B cell (primary cell): ENCODE measurements at regions not wholly inside any gene's neighbourhood (a gene's known extent, or its start where the extent isn't known, plus 50 kb on each side); places are given as distances from the start of the nearest gene placed in this dataset.

Source experiments
- ATAC-seq: fragments of 200-7000 bp; cut with Tn5 transposase; one replicate; pipeline ENCODE4 v1.10.0; 2021; ENCODE audit warnings: low read depth, mild to moderate bottlenecking, moderate number of reproducible peaks, moderate library complexity
- CTCF ChIA-PET: fragments of 350-600 bp; sonication (Branson Sonifier 250); formaldehyde crosslinking; loops from one replicate; lab custom pipeline; 2021; ENCODE audit warnings: antibody characterized with exemption, inconsistent platforms; lab: Charles Lee
- POLR2A ChIA-PET: fragments of 350-600 bp; sonication (Branson Sonifier 250); formaldehyde crosslinking; loops from one replicate; lab custom pipeline; 2021; ENCODE audit warnings: antibody characterized with exemption; lab: Charles Lee
- DNase-seq: peaks from one replicate; pipeline ENCODE4 v3.0.0; 2013
- H2AFZ ChIP-seq: 2 replicates; pipeline ENCODE4 v1.6.1; 2012; ENCODE audit warnings: mild to moderate bottlenecking, low read depth, low read length; ENCODE audit not compliant: insufficient read depth, poor library complexity, severe bottlenecking
- H3K27ac ChIP-seq, 2 donors: 1 replicate in 1 of 2; 2 replicates in 1 of 2; pipeline ENCODE4 v1.5.1; 2012 to 2013; ENCODE audit warnings: low read length in 2 of 2, mild to moderate bottlenecking in 2 of 2, moderate library complexity in 1 of 2
- H3K27me3 ChIP-seq, 4 experiments: fragments of 200-600 bp in 1 of 4; sonication (generic) in 1 of 4; replicated peaks in 1 of 4; 1 replicate in 2 of 4; 2 replicates in 2 of 4; pipeline versions ENCODE4 v1.6.1 to v1.7.0; 2013 to 2016; ENCODE audit warnings: low read length in 3 of 4, mild to moderate bottlenecking in 2 of 4, mixed read lengths in 1 of 4, moderate library complexity in 1 of 4; ENCODE audit not compliant: insufficient read depth in 4 of 4, control insufficient read depth in 3 of 4; ENCODE audit errors: control extremely low read depth in 1 of 4
- H3K36me3 ChIP-seq, 2 experiments: replicated peaks in 1 of 2; 1 replicate in 1 of 2; 2 replicates in 1 of 2; pipeline versions ENCODE4 v1.6.1 to v1.7.1; 2013; ENCODE audit warnings: low read length in 1 of 2; ENCODE audit not compliant: insufficient read depth in 2 of 2, control insufficient read depth in 1 of 2; ENCODE audit errors: control extremely low read depth in 1 of 2, extremely low read depth in 1 of 2
- H3K4me1 ChIP-seq, 2 donors: fragments of 200-600 bp in 1 of 2; sonication (generic) in 1 of 2; 1 replicate in 1 of 2; 2 replicates in 1 of 2; pipeline versions ENCODE4 v1.5.1 to v1.6.1; 2013 to 2017; ENCODE audit warnings: low read length in 2 of 2; ENCODE audit not compliant: control insufficient read depth in 2 of 2, insufficient read depth in 2 of 2
- H3K4me2 ChIP-seq: replicated peaks from 2 replicates; pipeline ENCODE3; 2012; ENCODE audit warnings: mild to moderate bottlenecking, low read depth, low read length; ENCODE audit not compliant: poor library complexity, severe bottlenecking
- H3K4me3 ChIP-seq, 5 experiments: fragments of 200-600 bp in 1 of 5; sonication (generic) in 1 of 5; 1 replicate in 3 of 5; 2 replicates in 2 of 5; pipeline versions ENCODE4 v1.5.1 to v1.7.0; 2011 to 2016; ENCODE audit warnings: low read length in 4 of 5, mild to moderate bottlenecking in 4 of 5, low read depth in 2 of 5, control low read depth in 1 of 5, moderate library complexity in 1 of 5; ENCODE audit not compliant: insufficient read depth in 1 of 5; ENCODE audit errors: control extremely low read depth in 1 of 5, extremely low read depth in 1 of 5
- H3K79me2 ChIP-seq: fragments of 200-600 bp; sonication (generic); one replicate; pipeline ENCODE4 v1.6.0; 2016; ENCODE audit warnings: low read length; ENCODE audit not compliant: control insufficient read depth, insufficient read depth
- H3K9ac ChIP-seq: fragments of 200-600 bp; sonication (generic); 2 replicates; pipeline ENCODE4 v1.6.1; 2017; ENCODE audit warnings: mild to moderate bottlenecking, low read length, moderate library complexity
- H3K9me3 ChIP-seq, 3 donors: one replicate each; pipeline versions ENCODE4 v1.6.1 to v1.7.1; 2013; ENCODE audit warnings: low read length in 2 of 3; ENCODE audit not compliant: control insufficient read depth in 2 of 3, insufficient read depth in 1 of 3; ENCODE audit errors: control extremely low read depth in 1 of 3
- H4K20me1 ChIP-seq: 2 replicates; pipeline ENCODE4 v1.6.0; 2012; ENCODE audit warnings: mild to moderate bottlenecking, low read length; ENCODE audit not compliant: insufficient read depth, control insufficient read depth, poor library complexity, severe bottlenecking
- H3K27ac Mint-ChIP-seq: one replicate; pipeline ENCODE4 v1.8.0; 2021; ENCODE audit warnings: mixed read lengths
- H3K27me3 Mint-ChIP-seq: one replicate; pipeline ENCODE4 v1.8.0; 2021; ENCODE audit warnings: mixed read lengths
- H3K4me1 Mint-ChIP-seq: one replicate; pipeline ENCODE4 v1.8.0; 2021; ENCODE audit warnings: mixed read lengths
- H3K4me3 Mint-ChIP-seq: one replicate; pipeline ENCODE4 v1.8.0; 2021; ENCODE audit warnings: mixed read lengths
- H3K9me3 Mint-ChIP-seq: one replicate; pipeline ENCODE4 v1.8.0; 2022; ENCODE audit warnings: mixed read lengths; ENCODE audit not compliant: insufficient read depth
- CTCF ChIP-seq: fragments of 200-600 bp; IDR thresholded peaks from one replicate; pipeline ENCODE4 v1.8.0; 2022; ENCODE audit warnings: antibody characterized with exemption, mild to moderate bottlenecking
- EZH2 ChIP-seq: IDR thresholded peaks from 2 replicates; pipeline ENCODE4 v1.6.1; 2012; ENCODE audit warnings: borderline replicate concordance, low read depth, mild to moderate bottlenecking, moderate library complexity, low read length; ENCODE audit not compliant: insufficient read depth, poor library complexity, severe bottlenecking
- WGBS: methylation state at CpG from one replicate; pipeline ENCODE4 v1.1.5; 2013; ENCODE audit warnings: missing lambda C conversion rate; ENCODE audit not compliant: insufficient coverage; 5-methylcytosine and 5-hydroxymethylcytosine counted together
- intact Hi-C: fragments of 100-400 bp; cut with micrococcal nuclease; formaldehyde crosslinking; loops from one replicate; pipeline ENCODE4 v1.10.0; 2022

GRCh38 chr4:178958725-178959440 lies 1516.6 kb upstream of the AGA start:
- H3K27me3 ChIP-seq = no peaks in the 10 kb centered on the region
- Mint-ChIP-seq H3K27me3 (no peaks in the 10 kb centered on the region), H3K4me3 (no peak overlapping the region), H3K27ac (no peak overlapping the region), H3K4me1 (no peaks in the 10 kb centered on the region), H3K9me3 (peaks cover 3% of the 10 kb centered on the region)
- ChIA-PET CTCF (no interaction called here), POLR2A (no interaction called here)
- DNase-seq (no peak), ATAC-seq (no peak)
- intact Hi-C loops = no loop called here
- no peak for TF ChIP-seq EZH2
- no peak for TF ChIP-seq CTCF
- WGBS = no CpG with 5 or more reads among the region's 4 CpGs
- no peaks in the 10 kb centered on the region for H3K36me3 ChIP-seq
- no peaks in the 10 kb centered on the region for H3K4me1 ChIP-seq
- no peaks in the 10 kb centered on the region for H4K20me1 ChIP-seq
- no peak overlapping the region for H3K27ac ChIP-seq
- no peak overlapping the region for H3K9ac ChIP-seq
- H2AFZ ChIP-seq = no peak overlapping the region
- H3K4me2 ChIP-seq = no peak overlapping the region
- H3K4me3 ChIP-seq = no peak overlapping the region
- H3K9me3 ChIP-seq = peaks cover 0 to 5% (median 0%) of the 10 kb centered on the region in 3 donors
- no peaks in the 10 kb centered on the region for H3K79me2 ChIP-seq

GRCh38 chr4:178963446-178964045 lies 1521.3 kb upstream of the AGA start:
- DNase-seq (no peak), ATAC-seq (no peak)
- Mint-ChIP-seq H3K27me3 (no peaks in the 10 kb centered on the region), H3K9me3 (peaks cover 1% of the 10 kb centered on the region), H3K4me1 (no peaks in the 10 kb centered on the region), H3K4me3 (no peak overlapping the region), H3K27ac (no peak overlapping the region)
- WGBS = 94% methylated on average over 3 of the region's 4 CpGs
- no peaks in the 10 kb centered on the region for H3K36me3 ChIP-seq
- ChIA-PET POLR2A (no interaction called here), CTCF (no interaction called here)
- H3K79me2 ChIP-seq = no peaks in the 10 kb centered on the region
- no peaks in the 10 kb centered on the region for H4K20me1 ChIP-seq
- no peak overlapping the region for H3K27ac ChIP-seq
- no peaks in the 10 kb centered on the region for H3K27me3 ChIP-seq
- no peak overlapping the region for H3K9ac ChIP-seq
- H3K4me1 ChIP-seq = no peaks in the 10 kb centered on the region
- intact Hi-C loops = no loop called here
- H3K4me3 ChIP-seq = no peak overlapping the region
- no peak overlapping the region for H3K4me2 ChIP-seq
- peaks cover 0 to 3% (median 0%) of the 10 kb centered on the region in 3 donors for H3K9me3 ChIP-seq
- no peak overlapping the region for H2AFZ ChIP-seq
- TF ChIP-seq EZH2 (no peak), CTCF (no peak)
